RWPE2 (cell line): ENCODE measurements at regions not wholly inside any gene's neighbourhood (a gene's known extent, or its start where the extent isn't known, plus 50 kb on each side); places are given as distances from the start of the nearest gene placed in this dataset.
A peak's percentile ranks its signal among the peaks of the same experiment; 100 is the strongest.

Experiments used
- ATAC-seq: fragments of 200-7000 bp; cut with Tn5 transposase; 3 replicates; pipeline ENCODE4 v1.9.1; 2021; ENCODE audit warnings: low read depth
- DNase-seq: peaks from one replicate; pipeline ENCODE4 v3.0.0-alpha.2; 2020; ENCODE audit warnings: low spot score
- H3K27ac ChIP-seq: fragments of 450-650 bp; 2 replicates; pipeline ENCODE4 v1.5.1; 2017; ENCODE audit warnings: mild to moderate bottlenecking; ENCODE audit not compliant: poor library complexity, severe bottlenecking
- H3K27me3 ChIP-seq: fragments of 250-450 bp; sonication (Bioruptor Pico); 2 replicates; pipeline ENCODE4 v1.5.1; 2021; ENCODE audit warnings: mild to moderate bottlenecking, moderate library complexity; ENCODE audit not compliant: insufficient read depth, poor library complexity, severe bottlenecking
- H3K36me3 ChIP-seq: fragments of 250-450 bp; sonication (Bioruptor Pico); 2 replicates; pipeline ENCODE4 v1.5.1; 2020; ENCODE audit warnings: low read depth, mild to moderate bottlenecking, moderate library complexity
- H3K4me1 ChIP-seq: fragments of 250-450 bp; sonication (Bioruptor Pico); 2 replicates; pipeline ENCODE4 v1.5.1; 2021; ENCODE audit warnings: mild to moderate bottlenecking, moderate library complexity; ENCODE audit not compliant: insufficient read depth, poor library complexity, severe bottlenecking
- H3K4me3 ChIP-seq: fragments of 250-450 bp; sonication (Bioruptor Pico); 2 replicates; pipeline ENCODE4 v1.5.1; 2021; ENCODE audit warnings: mild to moderate bottlenecking, moderate library complexity; ENCODE audit not compliant: severe bottlenecking
- H3K9me3 ChIP-seq: fragments of 250-450 bp; sonication (Bioruptor Pico); 2 replicates; pipeline ENCODE4 v1.5.1; 2021; ENCODE audit warnings: mild to moderate bottlenecking, moderate library complexity; ENCODE audit not compliant: severe bottlenecking
- TF ChIP-seq, protein P1 (sequence below): fragments of 450-650 bp; IDR thresholded peaks from one replicate; pipeline ENCODE4 v1.5.1; 2017; ENCODE audit warnings: mild to moderate bottlenecking, moderate library complexity; ENCODE audit not compliant: poor library complexity, severe bottlenecking

- Histone ChIP-seq H3K4me3 (no peak overlapping the region), H3K36me3 (no peaks in the 10 kb centered on the region), H3K9me3 (no peaks in the 10 kb centered on the region), H3K27ac (no peak overlapping the region), H3K27me3 (no peaks in the 10 kb centered on the region), H3K4me1 (no peaks in the 10 kb centered on the region)
- DNase-seq (no peak), ATAC-seq (no peak)
- TF ChIP-seq, protein P1, sequence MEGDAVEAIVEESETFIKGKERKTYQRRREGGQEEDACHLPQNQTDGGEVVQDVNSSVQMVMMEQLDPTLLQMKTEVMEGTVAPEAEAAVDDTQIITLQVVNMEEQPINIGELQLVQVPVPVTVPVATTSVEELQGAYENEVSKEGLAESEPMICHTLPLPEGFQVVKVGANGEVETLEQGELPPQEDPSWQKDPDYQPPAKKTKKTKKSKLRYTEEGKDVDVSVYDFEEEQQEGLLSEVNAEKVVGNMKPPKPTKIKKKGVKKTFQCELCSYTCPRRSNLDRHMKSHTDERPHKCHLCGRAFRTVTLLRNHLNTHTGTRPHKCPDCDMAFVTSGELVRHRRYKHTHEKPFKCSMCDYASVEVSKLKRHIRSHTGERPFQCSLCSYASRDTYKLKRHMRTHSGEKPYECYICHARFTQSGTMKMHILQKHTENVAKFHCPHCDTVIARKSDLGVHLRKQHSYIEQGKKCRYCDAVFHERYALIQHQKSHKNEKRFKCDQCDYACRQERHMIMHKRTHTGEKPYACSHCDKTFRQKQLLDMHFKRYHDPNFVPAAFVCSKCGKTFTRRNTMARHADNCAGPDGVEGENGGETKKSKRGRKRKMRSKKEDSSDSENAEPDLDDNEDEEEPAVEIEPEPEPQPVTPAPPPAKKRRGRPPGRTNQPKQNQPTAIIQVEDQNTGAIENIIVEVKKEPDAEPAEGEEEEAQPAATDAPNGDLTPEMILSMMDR: no peak
Observed at GRCh38 chr2:59933948-59934347, 619.5 kb downstream of the BCL11A start.

- Histone ChIP-seq H3K4me1 (no peaks in the 10 kb centered on the region), H3K9me3 (no peaks in the 10 kb centered on the region), H3K4me3 (no peak overlapping the region), H3K27ac (no peak overlapping the region), H3K27me3 (no peaks in the 10 kb centered on the region), H3K36me3 (no peaks in the 10 kb centered on the region)
- TF ChIP-seq, protein P1: peak; percentile 20
- DNase-seq (no peak), ATAC-seq (no peak)
Observed at GRCh38 chr2:59932341-59932740, 621.1 kb downstream of the BCL11A start.

DNA sequence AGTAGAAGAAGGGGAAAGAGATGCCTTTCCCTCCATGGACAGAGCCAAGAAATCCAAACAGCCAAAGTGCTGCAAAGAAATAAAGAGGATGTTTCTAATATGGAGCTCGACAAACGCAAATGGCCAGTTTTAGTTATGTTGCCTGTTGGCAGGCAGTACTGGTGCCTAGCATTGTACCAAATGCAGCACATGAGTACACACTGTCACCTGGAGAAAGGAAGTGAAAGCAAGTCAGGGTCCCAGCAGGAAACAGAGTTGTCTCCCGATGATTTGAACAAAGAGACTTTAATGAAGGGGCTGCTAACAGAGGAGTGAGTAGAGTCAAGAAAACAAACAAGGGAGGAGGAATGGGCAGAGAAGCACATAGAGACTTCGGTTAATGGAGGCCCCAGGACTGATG is 623.0 kb downstream of the BCL11A start:
- Histone ChIP-seq H3K4me3 (no peak overlapping the region), H3K9me3 (no peaks in the 10 kb centered on the region), H3K27ac (no peak overlapping the region), H3K27me3 (no peaks in the 10 kb centered on the region), H3K36me3 (no peaks in the 10 kb centered on the region), H3K4me1 (no peaks in the 10 kb centered on the region)
- TF ChIP-seq, protein P1: no peak
- DNase-seq (no peak), ATAC-seq (no peak)

GRCh38 chr2:59926731-59927130 is 626.7 kb downstream of the BCL11A start:
- H3K36me3 ChIP-seq: no peaks in the 10 kb centered on the region
- no peak overlapping the region for H3K27ac ChIP-seq
- ATAC-seq: no peak
- DNase-seq: no peak
- H3K9me3 ChIP-seq: no peaks in the 10 kb centered on the region
- TF ChIP-seq, protein P1: no peak
- no peaks in the 10 kb centered on the region for H3K4me1 ChIP-seq
- no peaks in the 10 kb centered on the region for H3K27me3 ChIP-seq
- no peak overlapping the region for H3K4me3 ChIP-seq

DNA sequence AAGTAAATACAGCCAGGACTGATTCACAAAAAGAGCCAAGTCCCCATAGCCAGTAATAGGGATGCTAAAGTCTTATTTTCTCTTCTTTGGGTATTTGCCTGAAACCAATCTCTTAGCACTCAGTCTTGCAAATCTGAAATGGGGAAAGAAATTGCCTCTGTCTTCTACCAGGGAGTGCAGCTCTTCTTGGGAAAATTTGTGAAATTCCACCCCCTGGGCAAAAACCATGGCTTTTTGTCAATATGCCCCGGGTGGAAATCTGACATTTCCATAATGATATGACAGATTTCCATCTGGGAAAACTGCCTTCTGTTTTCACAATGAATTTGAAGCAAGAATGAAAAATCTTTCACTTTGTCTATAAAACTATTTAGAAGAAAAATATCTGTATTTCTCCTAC is 628.1 kb downstream of the BCL11A start:
- TF ChIP-seq, protein P1: no peak
- ATAC-seq (no peak), DNase-seq (no peak)
- Histone ChIP-seq H3K36me3 (no peaks in the 10 kb centered on the region), H3K27ac (no peak overlapping the region), H3K9me3 (no peaks in the 10 kb centered on the region), H3K4me1 (no peaks in the 10 kb centered on the region), H3K4me3 (no peak overlapping the region), H3K27me3 (no peaks in the 10 kb centered on the region)
